Neuronal stem cell (in vitro differentiated cells): ENCODE measurements at regions not wholly inside any gene's neighbourhood (a gene's known extent, or its start where the extent isn't known, plus 50 kb on each side); places are given as distances from the start of the nearest gene placed in this dataset.
"Not testable (repeated sequence)": the region's sequence is repeated elsewhere in the genome, so short reads cannot be mapped to it uniquely, and the experiment has no call there.

Experiments
- DNase-seq: peaks from one replicate; pipeline ENCODE4 v3.0.0-alpha.2; 2013; ENCODE audit warnings: low spot score
- H2AFZ ChIP-seq: one replicate; pipeline ENCODE4 v1.6.1; 2013; ENCODE audit warnings: mild to moderate bottlenecking, low read length, inconsistent platforms
- H2AK5ac ChIP-seq: 2 replicates; pipeline ENCODE4 v1.6.1; 2013; ENCODE audit warnings: low read depth, mild to moderate bottlenecking, inconsistent platforms, low read length, moderate library complexity, mixed read lengths
- H2BK120ac ChIP-seq: 2 replicates; pipeline ENCODE4 v1.6.1; 2013; ENCODE audit warnings: low read depth, mild to moderate bottlenecking, inconsistent platforms, low read length, moderate library complexity, mixed read lengths
- H2BK12ac ChIP-seq: one replicate; pipeline ENCODE4 v1.6.1; 2013; ENCODE audit warnings: low read length, inconsistent platforms
- H2BK15ac ChIP-seq: 2 replicates; pipeline ENCODE4 v1.6.1; 2013; ENCODE audit warnings: mild to moderate bottlenecking, low read length, inconsistent platforms, mixed read lengths
- H2BK5ac ChIP-seq: one replicate; pipeline ENCODE4 v1.6.1; 2013; ENCODE audit warnings: inconsistent platforms, mild to moderate bottlenecking, low read length, moderate library complexity
- H3K14ac ChIP-seq: one replicate; pipeline ENCODE4 v1.6.1; 2013; ENCODE audit warnings: low read length, inconsistent platforms
- H3K18ac ChIP-seq: 2 replicates; pipeline ENCODE4 v1.6.1; 2013; ENCODE audit warnings: low read length, inconsistent platforms
- H3K23ac ChIP-seq: 2 replicates; pipeline ENCODE4 v1.6.1; 2013; ENCODE audit warnings: low read depth, mild to moderate bottlenecking, mixed read lengths, low read length, inconsistent platforms; ENCODE audit not compliant: poor library complexity
- H3K27ac ChIP-seq: replicated peaks from 3 replicates; pipeline ENCODE4 v1.5.1; 2013; ENCODE audit warnings: low read length, inconsistent platforms
- H3K27me3 ChIP-seq, 3 experiments: 2 replicates each; pipeline ENCODE4 v1.6.1; 2013; ENCODE audit warnings: low read length in 3 of 3, mild to moderate bottlenecking in 2 of 3, inconsistent platforms in 1 of 3, low read depth in 1 of 3, mixed read lengths in 1 of 3, moderate library complexity in 1 of 3; ENCODE audit not compliant: control insufficient read depth in 3 of 3, insufficient read depth in 3 of 3
- H3K36me3 ChIP-seq, 2 donors: replicated peaks in 1 of 2; 2 replicates each; pipeline ENCODE4 v1.6.1; 2013; ENCODE audit warnings: low read length in 2 of 2; ENCODE audit not compliant: control insufficient read depth in 2 of 2, insufficient read depth in 2 of 2
- H3K4ac ChIP-seq: 2 replicates; pipeline ENCODE4 v1.6.1; 2013; ENCODE audit warnings: inconsistent platforms, mild to moderate bottlenecking, low read length, moderate library complexity
- H3K4me1 ChIP-seq, 2 donors: 1 replicate in 1 of 2; 2 replicates in 1 of 2; pipeline ENCODE4 v1.6.1; 2013; ENCODE audit warnings: low read length in 2 of 2, low read depth in 1 of 2; ENCODE audit not compliant: control insufficient read depth in 2 of 2, insufficient read depth in 1 of 2
- H3K4me2 ChIP-seq: one replicate; pipeline ENCODE4 v1.6.1; 2013; ENCODE audit warnings: mild to moderate bottlenecking, low read length, inconsistent platforms; ENCODE audit not compliant: insufficient read depth, poor library complexity, severe bottlenecking
- H3K4me3 ChIP-seq, 2 donors: 2 replicates each; pipeline ENCODE4 v1.5.1; 2013; ENCODE audit warnings: low read length in 2 of 2, mild to moderate bottlenecking in 2 of 2, inconsistent platforms in 1 of 2, moderate library complexity in 1 of 2
- H3K79me1 ChIP-seq: one replicate; pipeline ENCODE4 v1.6.1; 2013; ENCODE audit warnings: low read depth, mild to moderate bottlenecking, inconsistent platforms, low read length, moderate library complexity
- H3K9ac ChIP-seq: one replicate; pipeline ENCODE4 v1.6.1; 2013; ENCODE audit warnings: mild to moderate bottlenecking, low read depth, low read length, inconsistent platforms; ENCODE audit not compliant: poor library complexity
- H3K9me3 ChIP-seq, 2 donors: replicated peaks in 1 of 2; 2 replicates each; pipeline versions ENCODE3 to v1.6.1; 2013; ENCODE audit warnings: low read length in 2 of 2, mild to moderate bottlenecking in 2 of 2, inconsistent platforms in 1 of 2, low read depth in 1 of 2, mixed read lengths in 1 of 2, moderate library complexity in 1 of 2; ENCODE audit not compliant: control insufficient read depth in 2 of 2, insufficient read depth in 1 of 2
- H4K8ac ChIP-seq: one replicate; pipeline ENCODE4 v1.6.1; 2013; ENCODE audit warnings: low read depth, mild to moderate bottlenecking, inconsistent platforms, low read length, moderate library complexity
- H4K91ac ChIP-seq: one replicate; pipeline ENCODE4 v1.6.1; 2013; ENCODE audit warnings: low read length, low read depth, mild to moderate bottlenecking, inconsistent platforms; ENCODE audit not compliant: poor library complexity
- WGBS, 2 donors: extraction: QIAGEN DNeasy Blood & Tissue Kit; methylation state at CpG; one replicate each; pipeline ENCODE4 v1.1.7; 2013; ENCODE audit warnings: missing lambda C conversion rate in 2 of 2, mixed read lengths in 1 of 2; ENCODE audit not compliant: insufficient read length in 2 of 2, insufficient replicate concordance in 1 of 2; ENCODE audit errors: extremely low coverage in 2 of 2; 5-methylcytosine and 5-hydroxymethylcytosine counted together

DNA sequence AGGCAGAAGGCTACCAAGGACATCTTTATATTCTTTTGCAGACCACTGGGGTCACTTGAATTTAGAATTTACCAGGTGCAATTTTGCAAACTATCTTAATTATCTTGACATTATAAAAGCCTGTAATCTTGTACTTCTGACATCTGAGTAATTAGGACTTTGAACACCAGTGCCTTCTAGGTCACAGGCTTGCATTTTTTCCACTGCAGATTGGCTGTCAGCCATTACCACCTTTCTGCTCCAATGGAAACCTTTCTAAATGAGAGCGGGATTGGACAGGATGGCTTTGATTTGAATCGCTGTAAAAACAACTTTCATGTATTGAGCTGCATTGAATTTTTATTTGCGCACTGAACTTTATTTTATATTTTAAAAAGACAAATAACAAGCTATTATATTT is 893.3 kb upstream of the TPTE start:
- H4K8ac ChIP-seq, H3K36me3 ChIP-seq, H3K4me1 ChIP-seq, H3K4me3 ChIP-seq, H3K9ac ChIP-seq, H2BK15ac ChIP-seq, H2AK5ac ChIP-seq, H3K79me1 ChIP-seq, H4K91ac ChIP-seq, H3K27ac ChIP-seq, H2BK12ac ChIP-seq, H2BK5ac ChIP-seq, H3K18ac ChIP-seq, DNase-seq, H3K23ac ChIP-seq, H3K9me3 ChIP-seq, H3K27me3 ChIP-seq, H3K14ac ChIP-seq, H3K4me2 ChIP-seq, H2BK120ac ChIP-seq, H3K4ac ChIP-seq, H2AFZ ChIP-seq: not testable (repeated sequence)
- no CpG with 5 or more reads among the region's 3 CpGs for WGBS, 2 donors

- not testable (repeated sequence) for DNase-seq, H3K4ac ChIP-seq, H4K8ac ChIP-seq, H3K4me1 ChIP-seq, H2BK5ac ChIP-seq, H4K91ac ChIP-seq, H3K4me2 ChIP-seq, H2AK5ac ChIP-seq, H2AFZ ChIP-seq, H3K9me3 ChIP-seq, H3K79me1 ChIP-seq, H2BK12ac ChIP-seq, H3K14ac ChIP-seq, H3K9ac ChIP-seq, H2BK120ac ChIP-seq, H3K23ac ChIP-seq, H3K27ac ChIP-seq, H3K4me3 ChIP-seq, H3K36me3 ChIP-seq, H2BK15ac ChIP-seq, H3K18ac ChIP-seq, H3K27me3 ChIP-seq
Observed at GRCh38 chr21:9647409-9647808, 874.0 kb upstream of the TPTE start.

DNA sequence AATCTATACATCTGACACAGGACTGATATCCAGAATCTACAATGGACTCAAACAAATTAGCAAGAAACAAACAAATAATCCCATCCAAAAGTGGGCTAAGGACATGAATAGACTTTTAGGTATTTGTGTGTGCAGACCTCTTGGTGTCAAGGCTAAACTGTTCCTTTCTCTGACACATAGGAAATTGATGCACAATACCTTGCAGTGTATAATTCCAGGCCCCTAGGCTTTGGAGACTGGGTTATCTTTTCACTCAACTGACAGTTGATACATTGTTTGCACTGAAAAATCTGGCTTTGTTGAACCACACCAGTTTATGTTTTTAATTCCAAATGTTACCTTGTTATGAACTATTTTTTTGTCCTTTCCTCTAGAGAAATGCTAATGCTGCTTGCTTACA is 873.1 kb upstream of the TPTE start:
- not testable (repeated sequence) for H3K9me3 ChIP-seq, H3K27me3 ChIP-seq, H3K4me1 ChIP-seq

DNA sequence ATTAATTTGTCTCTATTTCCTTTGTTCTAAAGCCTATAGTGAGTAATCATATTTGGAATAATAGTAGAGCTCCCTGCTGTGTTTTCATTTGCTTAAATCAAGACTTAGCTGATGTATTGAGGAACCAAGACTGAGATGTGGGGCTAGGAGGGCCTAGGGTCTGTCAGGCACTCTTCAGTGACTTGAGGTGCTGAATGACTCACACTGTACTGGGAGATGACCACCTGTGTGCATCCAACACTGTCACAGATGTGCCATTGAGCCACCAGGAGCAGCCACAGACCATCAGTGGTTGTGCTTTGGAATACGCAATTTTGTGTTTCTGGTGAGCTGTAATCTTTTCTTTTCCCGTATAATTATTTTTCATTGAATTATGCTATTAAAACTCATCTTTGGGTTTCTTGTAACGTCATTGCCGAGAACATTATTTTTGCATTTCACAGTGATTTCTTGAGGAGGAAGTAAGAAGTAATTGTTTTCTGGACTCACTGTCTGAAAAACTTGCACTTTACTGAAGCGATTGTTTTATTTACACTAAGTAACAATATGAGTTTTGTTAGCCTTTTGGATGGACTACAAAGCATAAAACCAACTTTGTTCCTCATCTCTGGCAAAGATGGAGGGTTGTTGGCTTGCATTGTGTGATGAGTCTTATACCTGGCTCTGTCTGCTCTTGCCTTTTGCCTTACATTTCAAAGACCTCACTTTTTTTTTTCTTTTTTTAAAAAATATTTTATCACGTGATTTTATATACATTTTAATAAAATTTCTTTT is 872.2 kb upstream of the TPTE start:
- not testable (repeated sequence) for H2BK15ac ChIP-seq, H2BK12ac ChIP-seq, H3K23ac ChIP-seq, H3K4ac ChIP-seq, H4K8ac ChIP-seq, H3K27me3 ChIP-seq, H2AK5ac ChIP-seq, H3K14ac ChIP-seq, H3K4me2 ChIP-seq, H3K27ac ChIP-seq, H3K18ac ChIP-seq, H3K4me1 ChIP-seq, H2BK5ac ChIP-seq, H3K9me3 ChIP-seq, H3K4me3 ChIP-seq, H4K91ac ChIP-seq, DNase-seq, H2AFZ ChIP-seq, H2BK120ac ChIP-seq, H3K36me3 ChIP-seq, H3K9ac ChIP-seq, H3K79me1 ChIP-seq
- no CpG with 5 or more reads among the region's 6 CpGs for WGBS, 2 donors

More for the DNA sequence above, 873.1 kb upstream of the TPTE start:
- H2BK12ac ChIP-seq, H3K9ac ChIP-seq, H3K14ac ChIP-seq, H2BK120ac ChIP-seq, H3K4me2 ChIP-seq, H3K18ac ChIP-seq, H3K4ac ChIP-seq, H3K4me3 ChIP-seq, H2AFZ ChIP-seq, H4K8ac ChIP-seq, H3K79me1 ChIP-seq, H2AK5ac ChIP-seq, H3K27ac ChIP-seq, H2BK5ac ChIP-seq, H3K23ac ChIP-seq, DNase-seq, H4K91ac ChIP-seq, H3K36me3 ChIP-seq, H2BK15ac ChIP-seq: not testable (repeated sequence)
